ENCODE measurements at regions not wholly inside any gene's neighbourhood (a gene's known extent, or its start where the extent isn't known, plus 50 kb on each side); places are given as distances from the start of the nearest gene placed in this dataset.

DNA sequence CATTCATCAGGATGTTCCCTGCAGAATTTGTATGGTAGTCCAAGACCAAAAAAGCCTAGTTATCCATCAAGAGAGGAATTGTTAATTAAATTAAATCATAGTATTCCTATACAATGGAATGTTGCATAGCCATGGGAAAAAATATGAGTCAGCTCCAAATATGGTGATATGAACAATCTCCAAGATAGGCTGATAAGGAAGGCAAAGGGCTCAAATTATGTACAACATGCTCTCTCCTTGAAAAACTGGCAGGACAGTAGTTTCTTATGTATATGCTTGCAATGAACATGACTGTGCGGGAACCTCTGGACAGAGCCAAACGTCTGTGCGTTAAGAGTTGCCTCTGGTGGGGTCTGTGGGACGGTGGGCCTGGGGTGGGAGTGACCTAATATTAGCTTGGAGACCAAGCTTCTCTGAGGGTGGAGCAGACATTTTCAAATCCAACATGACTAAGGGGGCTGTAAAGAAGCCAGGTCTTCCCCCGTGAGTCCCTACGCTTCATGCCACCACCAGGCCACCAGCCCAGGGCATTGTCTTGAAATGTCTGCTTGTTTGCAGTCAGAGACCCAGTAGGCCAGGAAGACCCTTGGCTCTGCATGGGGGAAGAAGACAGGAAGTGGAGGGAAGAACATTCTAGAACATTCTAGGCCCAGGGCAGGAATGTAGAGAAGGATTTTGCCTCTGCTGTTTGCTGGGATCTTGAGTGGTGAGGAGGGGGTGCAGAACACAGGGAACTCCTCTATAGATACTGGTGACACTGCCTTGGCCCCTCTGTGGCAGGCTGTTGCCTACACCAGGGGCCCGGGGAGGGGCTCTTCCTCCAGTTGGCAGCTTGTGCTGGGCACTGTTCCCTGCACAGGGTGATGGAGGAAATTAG lies 244.0 kb upstream of the HS6ST1 start:
- no peak for DNase-seq
- Histone ChIP-seq H3K9me3 (no peaks in the 10 kb centered on the region), H3K4me3 (no peak overlapping the region), H3K27ac (peak overlapping the region in 1 of 2 donors; percentile 53), H3K36me3 (no peaks in the 10 kb centered on the region), H3K4me1 (peaks cover 0 to 5% of the 10 kb centered on the region in 2 donors), H3K27me3 (no peaks in the 10 kb centered on the region)
- TF ChIP-seq, protein P1, sequence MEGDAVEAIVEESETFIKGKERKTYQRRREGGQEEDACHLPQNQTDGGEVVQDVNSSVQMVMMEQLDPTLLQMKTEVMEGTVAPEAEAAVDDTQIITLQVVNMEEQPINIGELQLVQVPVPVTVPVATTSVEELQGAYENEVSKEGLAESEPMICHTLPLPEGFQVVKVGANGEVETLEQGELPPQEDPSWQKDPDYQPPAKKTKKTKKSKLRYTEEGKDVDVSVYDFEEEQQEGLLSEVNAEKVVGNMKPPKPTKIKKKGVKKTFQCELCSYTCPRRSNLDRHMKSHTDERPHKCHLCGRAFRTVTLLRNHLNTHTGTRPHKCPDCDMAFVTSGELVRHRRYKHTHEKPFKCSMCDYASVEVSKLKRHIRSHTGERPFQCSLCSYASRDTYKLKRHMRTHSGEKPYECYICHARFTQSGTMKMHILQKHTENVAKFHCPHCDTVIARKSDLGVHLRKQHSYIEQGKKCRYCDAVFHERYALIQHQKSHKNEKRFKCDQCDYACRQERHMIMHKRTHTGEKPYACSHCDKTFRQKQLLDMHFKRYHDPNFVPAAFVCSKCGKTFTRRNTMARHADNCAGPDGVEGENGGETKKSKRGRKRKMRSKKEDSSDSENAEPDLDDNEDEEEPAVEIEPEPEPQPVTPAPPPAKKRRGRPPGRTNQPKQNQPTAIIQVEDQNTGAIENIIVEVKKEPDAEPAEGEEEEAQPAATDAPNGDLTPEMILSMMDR (IDR thresholded peaks at IDR 0.05) = no peak
- no peak for ATAC-seq
- intact Hi-C loops (cut with DNase I) = no loop called here

DNA sequence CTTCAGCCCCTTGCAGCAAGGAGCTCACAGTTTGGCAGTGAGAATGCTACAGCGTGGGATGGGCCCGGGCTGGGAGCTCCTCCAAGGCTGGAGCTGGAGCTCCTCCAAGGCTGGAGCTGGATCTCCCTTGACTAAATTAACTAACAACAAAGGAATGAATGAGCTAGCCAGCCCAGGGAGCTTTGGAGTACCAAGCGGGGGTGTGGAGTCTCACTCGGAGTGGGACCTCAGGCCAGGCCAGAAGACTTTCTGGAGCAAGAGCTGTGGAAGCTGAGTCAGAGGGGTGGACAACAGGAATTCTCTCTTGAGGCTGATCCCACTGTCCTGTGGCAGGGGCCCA lies 244.7 kb upstream of the HS6ST1 start:
- intact Hi-C loops (cut with DNase I) = no loop called here
- Histone ChIP-seq H3K27me3 (no peaks in the 10 kb centered on the region), H3K27ac (peak overlapping the region in 1 of 2 donors; percentile 53), H3K4me1 (peaks cover 0 to 5% of the 10 kb centered on the region in 2 donors), H3K4me3 (no peak overlapping the region), H3K9me3 (no peaks in the 10 kb centered on the region), H3K36me3 (no peaks in the 10 kb centered on the region)
- peak in 3 of 4 donors; percentile 70 to 80 (median 72) for DNase-seq
- TF ChIP-seq, protein P1 (IDR thresholded peaks at IDR 0.05) = no peak
- ATAC-seq = peak; percentile 87

DNA sequence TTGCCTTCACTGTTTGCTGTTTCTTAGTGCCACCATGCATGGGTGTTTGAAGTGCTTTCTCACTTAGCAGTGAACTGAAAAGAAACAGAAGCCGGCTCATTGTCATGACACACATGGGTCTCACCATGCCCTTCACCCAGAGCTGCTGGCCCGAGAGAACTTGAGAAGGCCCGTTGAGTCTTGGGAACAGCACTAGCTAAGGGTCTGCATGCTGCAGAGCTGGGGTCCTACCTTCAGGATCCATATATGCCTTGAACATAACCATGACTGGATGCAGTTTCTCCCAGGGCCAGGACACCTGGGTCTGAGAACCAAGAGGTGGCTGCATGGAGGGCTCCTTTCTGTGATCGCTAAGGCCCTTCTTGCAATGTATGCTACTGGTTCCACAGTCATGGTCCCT lies 245.5 kb upstream of the HS6ST1 start:
- H3K27me3 ChIP-seq = no peaks in the 10 kb centered on the region
- no peaks in the 10 kb centered on the region for H3K9me3 ChIP-seq
- no peak for DNase-seq
- intact Hi-C loops (cut with DNase I) = no loop called here
- TF ChIP-seq, protein P1 (IDR thresholded peaks at IDR 0.05) = no peak
- H3K27ac ChIP-seq = no peak overlapping the region
- H3K4me3 ChIP-seq = no peak overlapping the region
- peaks cover 0 to 5% of the 10 kb centered on the region in 2 donors for H3K4me1 ChIP-seq
- no peak for ATAC-seq
- no peaks in the 10 kb centered on the region for H3K36me3 ChIP-seq

DNA sequence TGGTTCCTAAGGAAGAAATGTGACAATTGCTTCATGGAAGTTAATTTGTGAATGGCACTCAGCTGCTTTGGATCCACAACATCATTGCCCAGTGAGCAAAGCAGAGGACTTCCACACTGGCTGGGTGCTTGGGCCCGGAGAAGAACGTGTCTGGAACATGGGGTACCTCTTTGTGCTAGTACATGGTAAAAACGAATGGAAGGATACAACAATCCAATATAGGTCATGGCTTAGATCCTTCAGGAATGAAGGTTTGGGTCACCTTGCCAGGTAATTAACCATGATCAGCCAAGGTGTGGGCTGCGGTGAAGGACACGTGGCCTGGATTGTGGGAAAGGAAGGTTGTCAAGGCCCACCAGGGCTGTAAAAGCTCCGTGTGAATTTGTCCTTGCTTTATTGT lies 245.9 kb upstream of the HS6ST1 start:
- Histone ChIP-seq H3K4me3 (no peak overlapping the region), H3K9me3 (no peaks in the 10 kb centered on the region), H3K36me3 (no peaks in the 10 kb centered on the region), H3K4me1 (peaks cover 0 to 5% of the 10 kb centered on the region in 2 donors), H3K27ac (no peak overlapping the region), H3K27me3 (no peaks in the 10 kb centered on the region)
- no peak for ATAC-seq
- intact Hi-C loops (cut with DNase I) = no loop called here
- DNase-seq = no peak
- TF ChIP-seq, protein P1 (IDR thresholded peaks at IDR 0.05) = no peak

DNA sequence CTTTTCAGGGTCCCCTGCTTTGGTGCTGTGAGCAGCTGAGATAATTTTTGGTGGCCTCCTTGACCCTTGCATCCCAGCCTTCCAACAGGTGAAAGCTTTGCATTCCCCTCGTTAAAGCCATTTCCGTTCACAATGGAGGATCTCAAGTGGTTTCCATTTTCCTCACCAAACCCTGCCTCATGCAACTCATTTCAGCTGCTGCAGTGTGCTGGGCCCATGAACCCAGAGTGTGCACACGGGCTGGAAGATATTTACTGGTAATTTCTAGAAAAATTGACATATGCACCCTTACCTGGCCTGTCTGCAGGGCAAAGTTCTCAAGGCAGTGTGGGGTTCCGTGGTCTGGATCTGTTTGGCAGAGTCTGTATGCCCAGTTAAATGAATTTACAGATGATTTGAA lies 246.8 kb upstream of the HS6ST1 start:
- H3K4me3 ChIP-seq = no peak overlapping the region
- no peak for DNase-seq
- intact Hi-C loops (cut with DNase I) = no loop called here
- H3K36me3 ChIP-seq = no peaks in the 10 kb centered on the region
- no peaks in the 10 kb centered on the region for H3K27me3 ChIP-seq
- no peaks in the 10 kb centered on the region for H3K9me3 ChIP-seq
- H3K27ac ChIP-seq = no peak overlapping the region
- H3K4me1 ChIP-seq = peaks cover 0 to 5% of the 10 kb centered on the region in 2 donors
- TF ChIP-seq, protein P1 (IDR thresholded peaks at IDR 0.05) = no peak
- no peak for ATAC-seq
